ENCODE measurements at regions not wholly inside any gene's neighbourhood (a gene's known extent, or its start where the extent isn't known, plus 50 kb on each side); places are given as distances from the start of the nearest gene placed in this dataset.

DNA sequence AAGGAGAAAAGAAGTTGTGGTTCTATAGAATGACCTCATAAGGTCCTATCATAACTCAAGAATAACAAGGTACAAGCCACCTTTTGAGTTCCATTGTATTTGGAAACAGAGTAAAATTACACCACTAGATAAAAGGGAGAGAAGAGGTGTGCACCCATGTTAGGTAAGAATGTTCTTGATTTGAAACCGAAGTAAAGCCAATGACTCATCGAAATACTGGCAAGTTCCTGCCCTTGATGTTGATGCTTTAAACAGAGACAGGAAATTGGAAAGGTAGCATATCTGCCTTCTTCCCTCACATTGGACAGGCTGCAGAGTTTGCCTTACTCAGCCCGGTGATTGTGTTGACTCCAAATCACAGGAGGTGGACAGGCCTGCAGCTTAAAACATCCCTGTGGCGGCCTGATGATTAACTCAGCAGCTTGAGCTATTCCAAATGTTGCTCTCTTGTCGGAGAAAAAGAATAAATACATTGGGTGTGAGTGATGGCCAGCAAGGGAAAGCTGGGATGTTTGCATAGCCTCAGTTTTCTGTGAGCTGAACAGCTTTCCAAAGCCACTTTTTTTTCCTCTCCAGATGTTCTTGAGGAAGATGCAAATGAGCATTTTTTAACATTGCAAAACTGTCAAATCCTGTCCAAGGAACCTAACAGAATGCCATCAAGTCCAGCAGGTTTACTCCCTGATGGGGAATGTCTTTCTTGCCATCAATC, 321.1 kb downstream of the NKX6-1 start:
- no peak overlapping the region for H3K27ac ChIP-seq (ENCODE audit: low read depth, low read length, poor library complexity, severe bottlenecking)
- intact Hi-C loops (cut with micrococcal nuclease; ENCODE audit: unreplicated experiment) = no loop called here
- H3K9me3 ChIP-seq (ENCODE audit: low read depth, low read length, poor library complexity, severe bottlenecking) = no peaks in the 10 kb centered on the region
- H3K36me3 ChIP-seq (ENCODE audit: insufficient read depth, low read length, poor library complexity, severe bottlenecking) = no peaks in the 10 kb centered on the region
- no peak for DNase-seq (ENCODE audit: low spot score)
- H3K4me1 ChIP-seq (ENCODE audit: insufficient read depth, low read length, poor library complexity, severe bottlenecking) = no peaks in the 10 kb centered on the region
- POLR2A ChIA-PET (ENCODE audit: low non-redundant PET) = no interaction called here
- H3K27me3 ChIP-seq (replicated peaks; ENCODE audit: insufficient read depth, low read depth, low read length, poor library complexity) = no peaks in the 10 kb centered on the region
- BruUV-seq (replicated peaks) = no TSS peak
- TF ChIP-seq EZH2 (IDR thresholded peaks at IDR 0.05; ENCODE audit: borderline replicate concordance, low read depth, low read length, poor library complexity, severe bottlenecking) (no peak), CTCF (conservative IDR thresholded peaks at IDR 0.05; ENCODE audit: low read depth, low read length) (no peak)
- no peak overlapping the region for H3K4me3 ChIP-seq (ENCODE audit: low read depth, low read length, poor library complexity, severe bottlenecking)
- CTCF ChIA-PET = no interaction called here

DNA sequence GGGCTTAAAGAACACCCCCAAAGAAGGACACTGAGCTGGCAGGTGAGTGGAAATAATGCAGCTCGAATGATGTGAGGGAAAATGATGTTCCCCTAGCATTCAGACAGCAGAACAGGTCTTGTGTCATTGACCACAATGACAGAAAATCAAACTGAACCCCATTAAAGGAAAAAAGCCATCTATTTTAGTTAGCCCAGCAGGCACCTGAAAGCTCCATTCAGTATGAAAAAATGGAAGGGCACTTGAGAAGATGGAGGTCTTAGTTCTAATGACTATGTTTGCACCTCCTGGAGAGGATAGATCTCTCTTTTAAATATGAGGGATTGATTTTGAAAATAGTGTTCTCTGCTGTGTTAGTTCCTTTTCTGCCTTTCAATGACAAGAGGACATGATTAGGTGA, 323.1 kb downstream of the NKX6-1 start:
- H3K36me3 ChIP-seq (ENCODE audit: insufficient read depth, low read length, poor library complexity, severe bottlenecking) = no peaks in the 10 kb centered on the region

GRCh38 chr4:84171871-84172270, 327.2 kb downstream of the NKX6-1 start:
- intact Hi-C loops (cut with micrococcal nuclease; ENCODE audit: unreplicated experiment) = no loop called here
- Histone ChIP-seq H3K27me3 (replicated peaks; ENCODE audit: insufficient read depth, low read depth, low read length, poor library complexity) (no peaks in the 10 kb centered on the region), H3K36me3 (ENCODE audit: insufficient read depth, low read length, poor library complexity, severe bottlenecking) (no peaks in the 10 kb centered on the region), H3K4me3 (ENCODE audit: low read depth, low read length, poor library complexity, severe bottlenecking) (no peak overlapping the region), H3K4me1 (ENCODE audit: insufficient read depth, low read length, poor library complexity, severe bottlenecking) (no peaks in the 10 kb centered on the region), H3K9me3 (ENCODE audit: low read depth, low read length, poor library complexity, severe bottlenecking) (no peaks in the 10 kb centered on the region), H3K27ac (ENCODE audit: low read depth, low read length, poor library complexity, severe bottlenecking) (no peak overlapping the region)
- DNase-seq (ENCODE audit: low spot score) = no peak
- TF ChIP-seq CTCF (conservative IDR thresholded peaks at IDR 0.05; ENCODE audit: low read depth, low read length) = no peak
- POLR2A ChIA-PET (ENCODE audit: low non-redundant PET) = no interaction called here
- CTCF ChIA-PET = no interaction called here
- no TSS peak for BruUV-seq (replicated peaks)

More for the DNA sequence above, 323.1 kb downstream of the NKX6-1 start:
- Histone ChIP-seq H3K9me3 (ENCODE audit: low read depth, low read length, poor library complexity, severe bottlenecking) (no peaks in the 10 kb centered on the region), H3K4me3 (ENCODE audit: low read depth, low read length, poor library complexity, severe bottlenecking) (no peak overlapping the region), H3K27ac (ENCODE audit: low read depth, low read length, poor library complexity, severe bottlenecking) (no peak overlapping the region), H3K27me3 (replicated peaks; ENCODE audit: insufficient read depth, low read depth, low read length, poor library complexity) (no peaks in the 10 kb centered on the region), H3K4me1 (ENCODE audit: insufficient read depth, low read length, poor library complexity, severe bottlenecking) (no peaks in the 10 kb centered on the region)
- intact Hi-C loops (cut with micrococcal nuclease; ENCODE audit: unreplicated experiment) = no loop called here
- no peak for TF ChIP-seq CTCF (conservative IDR thresholded peaks at IDR 0.05; ENCODE audit: low read depth, low read length)
- no peak for TF ChIP-seq EZH2 (IDR thresholded peaks at IDR 0.05; ENCODE audit: borderline replicate concordance, low read depth, low read length, poor library complexity, severe bottlenecking)
- CTCF ChIA-PET = no interaction called here
- DNase-seq (ENCODE audit: low spot score) = no peak
- POLR2A ChIA-PET (ENCODE audit: low non-redundant PET) = no interaction called here
- BruUV-seq (replicated peaks) = no TSS peak
